IMR-90 (cell line): ENCODE measurements at regions not wholly inside any gene's neighbourhood (a gene's known extent, or its start where the extent isn't known, plus 50 kb on each side); places are given as distances from the start of the nearest gene placed in this dataset.
A peak's percentile ranks its signal among the peaks of the same experiment; 100 is the strongest.

ENCODE experiments used
- ATAC-seq: fragments of 200-7000 bp; cut with Tn5 transposase; 2 replicates; pipeline ENCODE4 v1.9.1; 2020; ENCODE audit warnings: low read depth, mild to moderate bottlenecking, moderate library complexity
- BruUV-seq: library from RNA; stranded (reverse); fragments of 400-500 nt; replicated peaks from 2 replicates; lab custom pipeline; 2021; lab: Mats Ljungman, UMichigan
- CTCF ChIA-PET: fragments of 300-600 bp; formaldehyde crosslinking; extraction: SDS; loops from one replicate; lab custom pipeline; 2021; ENCODE audit warnings: antibody characterized with exemption; lab: Yijun Ruan, JAX
- POLR2A ChIA-PET: fragments of 300-600 bp; sonication (Branson Sonifier 250); formaldehyde crosslinking; loops from one replicate; lab custom pipeline; 2022; ENCODE audit warnings: antibody characterized with exemption; ENCODE audit not compliant: unreplicated experiment; lab: Charles Lee
- DNase-seq: peaks from one replicate; pipeline ENCODE4 v3.0.0; 2013
- H2AFZ ChIP-seq: replicated peaks from 2 replicates; pipeline ENCODE3; 2013; ENCODE audit warnings: low read length, mild to moderate bottlenecking; ENCODE audit not compliant: poor library complexity
- H2AK5ac ChIP-seq: 2 replicates; pipeline ENCODE4 v1.6.1; 2013; ENCODE audit warnings: low read depth, low read length, inconsistent platforms
- H2AK9ac ChIP-seq: replicated peaks from 2 replicates; pipeline ENCODE3; 2013; ENCODE audit warnings: mild to moderate bottlenecking, low read depth, low read length, moderate library complexity; ENCODE audit not compliant: poor library complexity
- H2BK120ac ChIP-seq: 2 replicates; pipeline ENCODE4 v1.6.1; 2013; ENCODE audit warnings: low read depth, low read length, inconsistent platforms
- H2BK15ac ChIP-seq: 3 replicates; pipeline ENCODE4 v1.6.1; 2013; ENCODE audit warnings: low read depth, low read length, inconsistent platforms
- H2BK20ac ChIP-seq: 2 replicates; pipeline ENCODE4 v1.6.1; 2013; ENCODE audit warnings: low read depth, mild to moderate bottlenecking, inconsistent platforms, low read length, moderate library complexity
- H2BK5ac ChIP-seq: 2 replicates; pipeline ENCODE4 v1.6.1; 2013; ENCODE audit warnings: mild to moderate bottlenecking, low read depth, low read length, inconsistent platforms; ENCODE audit not compliant: poor library complexity, severe bottlenecking
- H3K14ac ChIP-seq: replicated peaks from 2 replicates; pipeline ENCODE4 v1.6.1; 2013; ENCODE audit warnings: low read depth, low read length, inconsistent platforms
- H3K18ac ChIP-seq: 2 replicates; pipeline ENCODE4 v1.6.1; 2013; ENCODE audit warnings: low read depth, low read length, control low read depth
- H3K23ac ChIP-seq: 2 replicates; pipeline ENCODE4 v1.6.1; 2013; ENCODE audit warnings: low read depth, low read length, inconsistent platforms
- H3K27ac ChIP-seq: 2 replicates; pipeline ENCODE4 v1.5.1; 2013; ENCODE audit warnings: mild to moderate bottlenecking, control low read depth, low read length; ENCODE audit not compliant: insufficient read depth
- H3K27me3 ChIP-seq: 2 replicates; pipeline ENCODE4 v1.6.1; 2013; ENCODE audit warnings: low read length; ENCODE audit not compliant: control insufficient read depth, insufficient read depth
- H3K36me3 ChIP-seq: 2 replicates; pipeline ENCODE4 v1.6.1; 2013; ENCODE audit warnings: low read length, mixed read lengths; ENCODE audit not compliant: control insufficient read depth, insufficient read depth
- H3K4ac ChIP-seq: 2 replicates; pipeline ENCODE4 v1.6.1; 2013; ENCODE audit warnings: low read depth, low read length, inconsistent platforms
- H3K4me1 ChIP-seq: 2 replicates; pipeline ENCODE4 v1.6.1; 2013; ENCODE audit warnings: low read length, mixed read lengths; ENCODE audit not compliant: control insufficient read depth, insufficient read depth
- H3K4me2 ChIP-seq: 2 replicates; pipeline ENCODE4 v1.6.1; 2013; ENCODE audit warnings: low read depth, mild to moderate bottlenecking, control low read depth, low read length, moderate library complexity
- H3K4me3 ChIP-seq: 2 replicates; pipeline ENCODE4 v1.5.1; 2013; ENCODE audit warnings: low read depth, mild to moderate bottlenecking, control low read depth, low read length, moderate library complexity; ENCODE audit not compliant: insufficient read depth
- H3K56ac ChIP-seq: 2 replicates; pipeline ENCODE4 v1.6.1; 2013; ENCODE audit warnings: low read length, inconsistent platforms; ENCODE audit not compliant: insufficient read depth; ENCODE audit errors: extremely low read depth
- H3K79me1 ChIP-seq, 2 experiments: 2 replicates each; pipeline ENCODE4 v1.6.1; 2013; ENCODE audit warnings: low read length in 2 of 2, inconsistent platforms in 1 of 2, low read depth in 1 of 2
- H3K9ac ChIP-seq: 2 replicates; pipeline ENCODE4 v1.6.1; 2013; ENCODE audit warnings: low read depth, low read length, control low read depth
- H3K9me1 ChIP-seq: 2 replicates; pipeline ENCODE4 v1.6.1; 2013; ENCODE audit warnings: low read length, inconsistent platforms; ENCODE audit not compliant: insufficient read depth
- H3K9me3 ChIP-seq: 2 replicates; pipeline ENCODE4 v1.6.1; 2013; ENCODE audit warnings: low read length; ENCODE audit not compliant: control insufficient read depth, insufficient read depth
- H4K20me1 ChIP-seq: 2 replicates; pipeline ENCODE4 v1.6.1; 2013; ENCODE audit warnings: low read length, inconsistent platforms; ENCODE audit not compliant: insufficient read depth
- H4K5ac ChIP-seq: 2 replicates; pipeline ENCODE4 v1.6.1; 2013; ENCODE audit warnings: mild to moderate bottlenecking, low read depth, low read length, control low read depth
- H4K8ac ChIP-seq, 2 experiments: 2 replicates each; pipeline ENCODE4 v1.6.1; 2013; ENCODE audit warnings: low read depth in 2 of 2, low read length in 2 of 2, control low read depth in 1 of 2, inconsistent platforms in 1 of 2
- H4K91ac ChIP-seq: 2 replicates; pipeline ENCODE4 v1.6.1; 2013; ENCODE audit warnings: low read depth, low read length, inconsistent platforms; ENCODE audit not compliant: insufficient read depth
- BHLHE40 ChIP-seq: fragments of 150-350 bp; IDR thresholded peaks from 2 replicates; pipeline ENCODE4 v1.6.1; 2016; ENCODE audit warnings: mild to moderate bottlenecking, low read depth, low read length
- CHD1 ChIP-seq: IDR thresholded peaks from 2 replicates; pipeline ENCODE4 v1.6.1; 2012; ENCODE audit warnings: low read depth, low read length, improper control_type of control experiment
- FOS ChIP-seq: fragments of 150-350 bp; IDR thresholded peaks from 2 replicates; pipeline ENCODE4 v1.6.1; 2016; ENCODE audit warnings: low read depth, low read length
- MAFK ChIP-seq: IDR thresholded peaks from 2 replicates; pipeline ENCODE4 v1.6.1; 2012; ENCODE audit warnings: low read depth, low read length, improper control_type of control experiment
- MAZ ChIP-seq: IDR thresholded peaks from 2 replicates; pipeline ENCODE4 v1.6.1; 2012; ENCODE audit warnings: low read depth, mild to moderate bottlenecking, low read length, improper control_type of control experiment, moderate library complexity, borderline replicate concordance
- POLR2A ChIP-seq: IDR thresholded peaks from 2 replicates; pipeline ENCODE4 v1.6.1; 2012; ENCODE audit warnings: mild to moderate bottlenecking, low read depth, low read length
- RAD21 ChIP-seq: IDR thresholded peaks from 2 replicates; pipeline ENCODE4 v1.6.1; 2012; ENCODE audit warnings: low read length, improper control_type of control experiment
- RCOR1 ChIP-seq: IDR thresholded peaks from 2 replicates; pipeline ENCODE4 v1.6.1; 2012; ENCODE audit warnings: mild to moderate bottlenecking, low read length, improper control_type of control experiment; ENCODE audit not compliant: insufficient replicate concordance
- RFX5 ChIP-seq: IDR thresholded peaks from 2 replicates; pipeline ENCODE4 v1.8.0; 2012; ENCODE audit warnings: low read depth, mild to moderate bottlenecking, low read length, moderate library complexity
- dilution Hi-C: fragments of 300-500 bp; cut with HindIII; formaldehyde crosslinking; loops from one replicate; pipeline ENCODE4 v1.14.3; 2018; ENCODE audit warnings: low sequenced_read_pairs; ENCODE audit not compliant: unreplicated experiment
- in situ Hi-C: fragments of 300-500 bp; cut with MboI; formaldehyde crosslinking; loops from 3 replicates; pipeline ENCODE4 v1.14.3; 2019; ENCODE audit warnings: low sequenced_read_pairs, inconsistent platforms, mixed read lengths
- intact Hi-C: fragments of 100-400 bp; cut with micrococcal nuclease; formaldehyde crosslinking; loops from 2 replicates; pipeline ENCODE4 v1.10.0; 2022
- TF ChIP-seq, protein P1 (sequence below): fragments of 150-350 bp; IDR thresholded peaks from 2 replicates; pipeline ENCODE4 v1.6.1; 2017; ENCODE audit warnings: mild to moderate bottlenecking, antibody characterized with exemption, low read length, low read depth

DNA sequence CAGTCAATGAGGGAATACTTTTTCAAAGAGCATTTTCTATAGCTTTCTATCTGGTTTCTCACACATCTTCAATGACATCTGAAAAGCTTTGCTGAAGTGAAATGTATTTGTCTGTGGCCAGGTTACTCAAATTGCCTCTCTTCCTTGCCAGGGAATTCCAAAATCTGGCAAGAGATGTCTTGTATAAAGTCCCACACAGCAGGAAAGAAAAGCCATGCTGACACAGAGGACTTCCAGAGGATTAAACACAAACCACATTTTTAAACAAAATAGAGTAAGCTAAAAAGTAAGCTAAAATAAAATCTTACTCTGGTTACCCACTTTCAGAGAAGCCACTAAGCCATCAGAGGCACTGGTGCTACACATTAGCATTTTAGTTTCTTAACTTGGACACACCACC is 93.1 kb upstream of the BCAR3 start:
- no peaks in the 10 kb centered on the region for H3K36me3 ChIP-seq
- in situ Hi-C loops, result no loop called here
- 0 out of 2 replicates have a peak, but pooled peaks cover 2% of the 10 kb centered on the region for H3K9me1 ChIP-seq
- H4K20me1 ChIP-seq, result no peaks in the 10 kb centered on the region
- no peak overlapping the region for H4K91ac ChIP-seq
- H4K8ac ChIP-seq, result no peak overlapping the region
- no peak overlapping the region for H3K14ac ChIP-seq
- no peak overlapping the region for H2AFZ ChIP-seq
- no peaks in the 10 kb centered on the region for H3K9me3 ChIP-seq
- no peak overlapping the region; the same call in 1 of the 2 replicates for H3K4me2 ChIP-seq
- intact Hi-C loops, result no loop called here
- ATAC-seq (peak; percentile 61), DNase-seq (peak; percentile 68)
- no TSS peak for BruUV-seq
- H3K4me3 ChIP-seq, result no peak overlapping the region
- no peak overlapping the region for H3K27ac ChIP-seq
- H3K4me1 ChIP-seq, result peaks cover 13% of the 10 kb centered on the region
- peak overlapping the region; percentile 57; the same call in 1 of the 2 replicates for H2AK5ac ChIP-seq
- H4K5ac ChIP-seq, result no peak overlapping the region
- peaks cover 11% of the 10 kb centered on the region; the same call in 1 of the 2 replicates for H3K27me3 ChIP-seq
- CTCF ChIA-PET, result interaction anchor here (0.8 kb wide), 1 partner anchor 39 kb away, joined by 5 read pairs; no protein-coding TSS in a partner anchor
- dilution Hi-C loops, result no loop called here
- H3K4ac ChIP-seq, result no peak overlapping the region
- no peak overlapping the region for H3K9ac ChIP-seq
- POLR2A ChIA-PET, result no interaction called here
- no peaks in the 10 kb centered on the region for H3K79me1 ChIP-seq
- no peak overlapping the region for H2AK9ac ChIP-seq
- no peak overlapping the region for H3K23ac ChIP-seq
- no peak overlapping the region for H2BK5ac ChIP-seq
- H3K56ac ChIP-seq, result no peak overlapping the region
- no peak overlapping the region for H2BK20ac ChIP-seq
- H3K18ac ChIP-seq, result no peak overlapping the region
- peak overlapping the region; percentile 40; the same call in 1 of the 3 replicates for H2BK15ac ChIP-seq
- TF ChIP-seq, protein P1, sequence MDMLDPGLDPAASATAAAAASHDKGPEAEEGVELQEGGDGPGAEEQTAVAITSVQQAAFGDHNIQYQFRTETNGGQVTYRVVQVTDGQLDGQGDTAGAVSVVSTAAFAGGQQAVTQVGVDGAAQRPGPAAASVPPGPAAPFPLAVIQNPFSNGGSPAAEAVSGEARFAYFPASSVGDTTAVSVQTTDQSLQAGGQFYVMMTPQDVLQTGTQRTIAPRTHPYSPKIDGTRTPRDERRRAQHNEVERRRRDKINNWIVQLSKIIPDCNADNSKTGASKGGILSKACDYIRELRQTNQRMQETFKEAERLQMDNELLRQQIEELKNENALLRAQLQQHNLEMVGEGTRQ, result no peak
- TF ChIP-seq FOS (no peak), RAD21 (no peak), MAZ (no peak), CHD1 (no peak), RFX5 (no peak), BHLHE40 (no peak), MAFK (no peak), RCOR1 (no peak), POLR2A (no peak)
- H2BK120ac ChIP-seq, result no peak overlapping the region
